Type B pancreatic cell (in vitro differentiated cells): ENCODE measurements at regions not wholly inside any gene's neighbourhood (a gene's known extent, or its start where the extent isn't known, plus 50 kb on each side); places are given as distances from the start of the nearest gene placed in this dataset.

Experiments
- DNase-seq: peaks from one replicate; pipeline ENCODE4 v3.0.0; 2021; ENCODE audit warnings: mixed read lengths; ENCODE audit not compliant: unreplicated experiment; ENCODE audit errors: extremely low spot score
- H3K27ac Mint-ChIP-seq: 2 replicates; pipeline ENCODE4 v1.8.0; 2021; ENCODE audit warnings: mild to moderate bottlenecking, mixed read lengths
- H3K27me3 Mint-ChIP-seq: 2 replicates; pipeline ENCODE4 v1.8.0; 2021; ENCODE audit warnings: mixed read lengths
- H3K36me3 Mint-ChIP-seq: 2 replicates; pipeline ENCODE4 v1.8.0; 2021; ENCODE audit warnings: mixed read lengths
- H3K4me1 Mint-ChIP-seq: one replicate; pipeline ENCODE4 v1.8.0; 2021; ENCODE audit warnings: mixed read lengths; ENCODE audit not compliant: unreplicated experiment
- H3K4me3 Mint-ChIP-seq: 2 replicates; pipeline ENCODE4 v1.8.0; 2021; ENCODE audit warnings: mild to moderate bottlenecking, mixed read lengths
- H3K9me3 Mint-ChIP-seq: 2 replicates; pipeline ENCODE4 v1.8.0; 2021; ENCODE audit warnings: mixed read lengths
- CTCF ChIP-seq: fragments of 200-600 bp; sonication (generic); conservative IDR thresholded peaks from 2 replicates; pipeline ENCODE4 v1.5.0; 2021; ENCODE audit warnings: antibody characterized with exemption, mild to moderate bottlenecking

GRCh38 chr6:77979204-77979603, 326.4 kb downstream of the MEI4 start:
- H3K4me3 Mint-ChIP-seq, result no peak overlapping the region
- H3K27ac Mint-ChIP-seq, result no peak overlapping the region
- TF ChIP-seq CTCF, result no peak
- no peaks in the 10 kb centered on the region for H3K27me3 Mint-ChIP-seq
- no peaks in the 10 kb centered on the region for H3K9me3 Mint-ChIP-seq
- no peak for DNase-seq
- no peaks in the 10 kb centered on the region for H3K4me1 Mint-ChIP-seq
- no peaks in the 10 kb centered on the region for H3K36me3 Mint-ChIP-seq

- Mint-ChIP-seq H3K27ac (no peak overlapping the region), H3K36me3 (no peaks in the 10 kb centered on the region), H3K27me3 (no peaks in the 10 kb centered on the region), H3K4me3 (no peak overlapping the region), H3K9me3 (no peaks in the 10 kb centered on the region), H3K4me1 (no peaks in the 10 kb centered on the region)
- DNase-seq, result no peak
- no peak for TF ChIP-seq CTCF
Observed at GRCh38 chr6:77986380-77987034, 333.7 kb downstream of the MEI4 start.

- H3K27me3 Mint-ChIP-seq, result no peaks in the 10 kb centered on the region
- no peaks in the 10 kb centered on the region for H3K4me1 Mint-ChIP-seq
- H3K9me3 Mint-ChIP-seq, result no peaks in the 10 kb centered on the region
- DNase-seq, result no peak
- H3K4me3 Mint-ChIP-seq, result no peak overlapping the region
- H3K36me3 Mint-ChIP-seq, result no peaks in the 10 kb centered on the region
- H3K27ac Mint-ChIP-seq, result no peak overlapping the region
- no peak for TF ChIP-seq CTCF
Observed at GRCh38 chr6:77987035-77987384, 334.2 kb downstream of the MEI4 start.

GRCh38 chr6:78010130-78010529, 357.3 kb downstream of the MEI4 start:
- Mint-ChIP-seq H3K4me3 (no peak overlapping the region), H3K27ac (no peak overlapping the region), H3K27me3 (no peaks in the 10 kb centered on the region), H3K4me1 (no peaks in the 10 kb centered on the region), H3K9me3 (no peaks in the 10 kb centered on the region), H3K36me3 (no peaks in the 10 kb centered on the region)
- DNase-seq, result no peak
- no peak for TF ChIP-seq CTCF

GRCh38 chr6:78020586-78020985, 367.7 kb downstream of the MEI4 start:
- Mint-ChIP-seq H3K4me3 (no peak overlapping the region), H3K27ac (no peak overlapping the region), H3K4me1 (no peaks in the 10 kb centered on the region), H3K9me3 (no peaks in the 10 kb centered on the region), H3K27me3 (no peaks in the 10 kb centered on the region), H3K36me3 (no peaks in the 10 kb centered on the region)
- no peak for TF ChIP-seq CTCF
- no peak for DNase-seq

- Mint-ChIP-seq H3K9me3 (no peaks in the 10 kb centered on the region), H3K27ac (no peak overlapping the region), H3K4me1 (no peaks in the 10 kb centered on the region), H3K27me3 (no peaks in the 10 kb centered on the region), H3K36me3 (no peaks in the 10 kb centered on the region), H3K4me3 (no peak overlapping the region)
- TF ChIP-seq CTCF, result no peak
- DNase-seq, result no peak
Observed at GRCh38 chr6:78025502-78025901, 372.7 kb downstream of the MEI4 start.
